Thyroid gland (tissue), 4 donors: ENCODE measurements at regions not wholly inside any gene's neighbourhood (a gene's known extent, or its start where the extent isn't known, plus 50 kb on each side); places are given as distances from the start of the nearest gene placed in this dataset.

Experiments
- CTCF ChIP-seq, 6 experiments: fragments of 200-600 bp in 3 of 6; fragments of 450-650 bp in 3 of 6; sonication (generic) in 3 of 6; IDR thresholded peaks; one replicate each; pipeline ENCODE4 v1.5.1; 2016 to 2019; ENCODE audit warnings: antibody characterized with exemption in 6 of 6, mild to moderate bottlenecking in 2 of 6, inconsistent platforms in 1 of 6, moderate library complexity in 1 of 6
- POLR2A ChIP-seq, 2 donors: fragments of 450-650 bp; IDR thresholded peaks; one replicate each; pipeline ENCODE4 v1.6.1; 2017; ENCODE audit warnings: antibody characterized with exemption in 2 of 2, mild to moderate bottlenecking in 2 of 2, moderate library complexity in 1 of 2

- TF ChIP-seq CTCF (IDR thresholded peaks at IDR 0.05) = no peak
- TF ChIP-seq POLR2A (IDR thresholded peaks at IDR 0.05) = no peak
Observed at GRCh38 chr4:125789023-125789422, 474.3 kb downstream of the FAT4 start.
